HG02852 (cell line): ENCODE measurements at regions not wholly inside any gene's neighbourhood (a gene's known extent, or its start where the extent isn't known, plus 50 kb on each side); places are given as distances from the start of the nearest gene placed in this dataset.
"Not testable (repeated sequence)": the region's sequence is repeated elsewhere in the genome, so short reads cannot be mapped to it uniquely, and the experiment has no call there.

Experiments
- ATAC-seq: cut with Tn5 transposase; IDR thresholded peaks from one replicate; pipeline ENCODE4 v1.9.1; 2021; ENCODE audit warnings: mild to moderate bottlenecking, moderate library complexity; ENCODE audit not compliant: unreplicated experiment

DNA sequence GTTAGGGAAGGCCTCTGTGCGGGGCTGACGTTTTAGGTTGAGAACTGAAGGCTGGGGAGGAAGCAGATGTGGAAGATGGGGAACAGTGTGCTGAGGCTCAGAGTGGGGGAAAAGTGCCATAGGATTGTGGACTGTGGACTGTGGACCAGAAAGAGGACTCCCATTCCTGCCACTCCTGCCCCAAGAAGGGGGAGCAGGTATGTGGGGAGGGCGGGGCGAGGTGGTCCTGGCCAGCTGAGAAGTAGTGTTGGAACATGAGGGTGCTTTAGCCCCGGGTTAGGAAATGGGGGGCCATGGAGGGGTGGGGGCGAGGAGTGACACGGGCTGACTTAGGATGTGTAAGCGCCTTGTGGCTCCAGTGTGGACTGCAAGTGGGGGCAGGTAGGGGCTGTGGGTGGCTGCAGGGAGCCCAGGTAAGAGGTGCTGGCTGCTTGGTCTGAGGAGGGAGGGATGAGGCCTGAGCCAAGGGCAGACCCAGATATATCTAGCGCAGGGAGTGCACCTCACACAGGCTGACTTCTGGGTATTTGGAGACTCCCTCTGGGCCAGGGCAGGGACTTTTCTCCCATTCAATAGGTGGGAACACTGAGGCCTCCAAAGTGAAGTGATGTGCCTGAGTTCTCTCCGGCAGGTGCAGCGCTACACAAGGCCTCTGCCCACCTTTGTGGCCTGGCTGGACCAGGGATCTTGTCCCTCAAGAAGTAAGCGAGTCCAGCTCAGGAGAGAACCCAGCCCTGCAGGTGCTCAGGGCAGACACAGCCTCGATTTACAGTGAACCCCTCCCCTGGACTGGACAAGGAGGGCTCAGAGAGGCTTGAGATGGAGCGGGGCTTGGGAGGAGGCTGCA, 76.6 kb upstream of the TOX2 start:
- no peak for ATAC-seq

DNA sequence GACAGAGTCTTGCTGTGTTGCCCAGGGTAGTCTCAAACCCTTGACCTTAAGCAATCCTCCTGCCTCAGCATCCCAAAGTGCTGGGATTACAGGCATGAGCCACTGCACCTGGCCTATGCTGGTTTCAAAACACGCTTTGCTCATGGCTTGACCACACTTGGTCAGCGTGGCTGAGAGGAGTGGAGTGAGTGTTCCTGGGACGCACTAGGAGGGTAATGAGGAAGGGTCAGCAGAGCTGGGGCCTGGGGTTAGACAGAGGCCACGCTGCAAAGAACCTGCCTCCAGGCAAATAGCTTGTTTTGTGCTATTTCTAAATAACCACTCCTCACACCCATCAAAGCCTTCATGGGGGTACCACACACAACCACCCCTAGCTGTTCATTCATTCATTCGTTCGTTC, 77.9 kb upstream of the TOX2 start:
- ATAC-seq: no peak

GRCh38 chr20:43835944-43836508, 78.6 kb upstream of the TOX2 start:
- ATAC-seq: no peak

GRCh38 chr20:43833511-43834395, 80.9 kb upstream of the TOX2 start:
- ATAC-seq: no peak

- no peak for ATAC-seq
Measured at GRCh38 chr20:43832961-43833360, 81.7 kb upstream of the TOX2 start.

DNA sequence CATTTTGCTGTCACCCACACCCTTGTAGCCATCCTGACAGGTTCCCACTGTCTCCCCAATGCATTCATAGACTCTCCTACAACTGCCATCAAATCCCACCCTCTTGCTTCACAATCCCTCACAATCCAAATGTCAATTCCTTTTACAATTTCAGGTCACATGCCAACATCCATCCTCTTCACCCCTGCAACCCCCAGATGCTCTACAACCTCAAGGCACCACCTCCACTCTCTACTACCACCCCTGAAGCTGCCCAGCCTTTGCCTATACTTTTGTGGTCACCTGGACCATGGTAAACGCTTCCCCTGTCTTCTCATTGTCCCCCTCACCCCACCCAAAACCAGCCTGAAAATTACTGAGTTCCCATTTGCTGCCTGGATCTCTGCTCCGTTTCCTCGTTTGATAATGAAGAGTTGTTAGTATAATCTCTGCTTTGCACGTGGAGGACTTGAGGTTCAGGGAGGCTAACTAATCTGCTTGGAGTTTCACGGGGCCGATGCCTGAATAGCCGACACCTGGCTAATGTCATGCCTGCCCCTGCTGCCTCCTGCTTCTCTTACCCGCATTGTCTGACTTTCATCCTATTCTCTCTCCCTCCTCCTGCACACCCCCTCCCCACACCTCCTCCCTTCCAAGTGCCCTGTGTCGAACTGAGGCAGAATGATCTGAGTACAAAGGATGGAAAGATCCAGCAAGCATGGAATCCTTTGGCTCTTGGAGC, 82.4 kb upstream of the TOX2 start:
- no peak for ATAC-seq

DNA sequence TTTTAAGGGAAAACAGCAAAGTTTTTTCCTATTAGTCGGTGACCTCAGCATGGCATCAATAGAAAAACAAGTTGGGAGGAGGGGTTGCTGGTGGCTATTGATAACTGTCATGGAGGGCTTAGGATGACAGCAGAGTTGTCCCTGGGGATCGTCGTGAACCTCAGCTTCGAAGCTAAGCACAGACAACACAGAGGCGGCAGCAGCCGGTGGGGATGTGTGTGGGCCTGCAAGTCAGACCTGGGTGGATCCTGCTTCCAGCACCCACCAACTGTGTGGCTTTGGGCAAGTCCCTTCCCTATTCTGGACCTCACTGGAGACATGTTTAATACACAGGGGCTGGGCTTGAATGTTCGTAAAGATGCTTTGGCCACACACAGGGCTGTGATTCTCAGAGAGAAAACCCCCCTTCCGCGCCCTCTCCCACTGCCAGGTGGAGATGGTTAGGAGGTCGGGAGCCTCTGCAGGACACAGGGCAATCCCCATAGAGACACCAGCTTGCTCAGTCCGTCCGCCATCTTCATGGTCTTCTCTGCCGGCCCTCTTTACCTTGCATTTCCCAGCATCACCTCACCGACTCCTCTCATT, 83.1 kb upstream of the TOX2 start:
- ATAC-seq: no peak

DNA sequence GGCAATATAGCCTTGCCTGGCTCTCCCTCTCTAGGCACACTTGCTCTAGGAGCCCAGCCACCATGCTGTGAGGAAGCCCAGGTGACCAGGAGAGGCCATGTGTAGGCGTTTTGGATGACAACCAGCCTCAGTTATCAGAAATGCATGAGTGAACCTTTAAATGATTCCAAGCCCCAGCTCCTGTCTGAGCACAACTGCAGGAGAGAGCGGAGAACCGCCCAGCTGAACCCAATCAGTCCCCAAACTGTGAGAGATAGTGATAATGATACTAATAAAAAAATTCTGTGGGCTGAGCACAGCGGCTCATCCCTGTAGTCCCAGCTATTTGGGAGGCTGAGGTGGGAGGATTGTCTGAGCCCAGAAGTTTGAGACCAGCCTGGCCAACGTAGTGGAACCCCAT, 83.8 kb upstream of the TOX2 start:
- no peak for ATAC-seq

GRCh38 chr20:43829951-43830690, 84.5 kb upstream of the TOX2 start:
- ATAC-seq: no peak

- no peak for ATAC-seq
Measured at GRCh38 chr20:43827940-43828562, 86.6 kb upstream of the TOX2 start.

- ATAC-seq: not testable (repeated sequence)
Measured at GRCh38 chr20:43826943-43827342, 87.7 kb upstream of the TOX2 start.

GRCh38 chr20:43825581-43825980, 89.1 kb upstream of the TOX2 start:
- no peak for ATAC-seq

DNA sequence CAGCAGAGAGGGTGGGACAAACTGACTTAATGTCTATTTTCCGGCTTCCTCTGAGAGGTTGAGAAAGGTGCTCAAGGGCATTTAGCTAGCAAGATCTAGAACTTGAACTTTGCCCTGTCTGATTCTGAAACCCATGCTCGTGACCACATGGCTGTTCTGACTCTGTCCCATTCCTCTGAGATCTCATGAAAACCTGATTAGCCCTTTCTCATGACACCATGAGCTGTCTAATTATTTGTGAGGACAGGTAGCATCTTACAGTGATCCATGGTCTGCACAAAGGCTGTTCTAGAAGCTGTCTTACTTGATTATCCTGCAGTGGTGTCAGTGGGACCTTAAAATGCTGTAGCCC, 89.6 kb upstream of the TOX2 start:
- no peak for ATAC-seq

- ATAC-seq: no peak
Measured at GRCh38 chr20:43824309-43825050, 90.2 kb upstream of the TOX2 start.

- ATAC-seq: no peak
Measured at GRCh38 chr20:43821795-43822194, 92.9 kb upstream of the TOX2 start.

DNA sequence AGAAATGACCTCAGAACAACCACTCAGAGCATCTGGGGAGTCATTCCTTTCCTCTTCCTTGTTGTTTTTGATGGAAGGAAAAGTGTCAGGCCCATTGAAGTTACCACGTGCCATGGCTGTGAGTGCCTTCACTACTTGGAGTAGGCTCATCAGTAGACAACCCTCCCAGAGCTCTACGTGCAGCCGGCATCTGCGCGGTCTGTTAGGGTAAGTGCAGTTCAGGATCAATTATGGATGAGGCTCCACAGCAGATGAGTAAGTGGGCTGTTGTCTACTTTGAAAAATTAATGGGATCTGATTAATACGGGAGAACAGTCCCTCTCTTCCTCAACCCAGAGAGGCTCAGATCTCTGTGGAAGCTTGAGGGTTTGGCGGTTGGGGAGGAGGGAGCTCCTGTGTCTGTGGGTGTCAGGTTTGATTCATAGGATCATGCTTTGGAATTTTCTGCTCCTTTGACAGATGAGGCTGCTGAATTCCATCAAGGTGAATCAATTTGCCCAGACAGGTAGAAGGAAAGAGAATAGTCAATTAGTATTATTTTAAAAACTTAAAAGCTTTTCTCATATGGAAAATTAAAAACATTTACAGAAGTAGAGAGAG, 93.8 kb upstream of the TOX2 start:
- ATAC-seq: no peak

GRCh38 chr20:43812216-43812615, 85.4 kb upstream of the GTSF1L start:
- no peak for ATAC-seq

DNA sequence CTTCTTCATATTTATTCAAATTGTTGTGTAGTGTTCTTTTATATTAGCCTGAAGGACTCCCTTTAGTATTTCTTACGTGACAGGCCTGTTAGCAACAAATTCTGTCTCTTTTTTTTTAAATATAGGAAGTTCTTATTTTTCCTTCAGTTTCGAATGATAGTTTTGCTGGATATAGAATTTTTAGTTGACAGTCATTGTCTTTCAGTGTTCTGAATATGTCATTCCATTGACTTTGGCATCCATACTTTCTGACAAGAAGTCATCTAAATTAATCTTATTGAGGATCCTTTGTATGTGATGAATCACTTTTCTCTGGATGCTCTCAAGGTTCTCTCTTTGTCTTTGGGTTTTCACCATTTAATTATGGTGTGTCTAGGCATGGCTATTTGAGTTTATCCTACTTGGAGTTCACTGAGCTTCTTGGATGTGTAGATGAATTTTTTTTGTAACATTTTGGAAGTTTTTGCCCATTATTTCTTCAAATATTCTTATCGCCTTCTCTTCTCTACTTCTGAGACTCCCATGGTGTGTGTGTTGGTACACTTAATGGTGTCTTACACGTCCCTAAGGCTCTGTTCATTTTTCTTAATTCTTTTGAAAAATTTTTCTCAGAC, 82.5 kb upstream of the GTSF1L start:
- no peak for ATAC-seq
